Ovary (tissue), 7 donors: ENCODE measurements at regions not wholly inside any gene's neighbourhood (a gene's known extent, or its start where the extent isn't known, plus 50 kb on each side); places are given as distances from the start of the nearest gene placed in this dataset.

Source experiments
- DNase-seq, 5 donors: peaks; one replicate each; pipeline ENCODE4 v3.0.0-alpha.2; 2019 to 2020
- H3K27ac ChIP-seq, 2 donors: fragments of 200-600 bp; one replicate each; pipeline versions ENCODE4 v1.5.1 to v1.8.0; 2019 to 2022
- H3K27me3 ChIP-seq: fragments of 200-600 bp; one replicate; pipeline ENCODE4 v1.8.0; 2022
- H3K36me3 ChIP-seq: fragments of 200-600 bp; sonication (generic); one replicate; pipeline ENCODE4 v1.5.1; 2019
- H3K4me1 ChIP-seq: one replicate; pipeline ENCODE4 v1.8.1; 2013; ENCODE audit warnings: mild to moderate bottlenecking, moderate library complexity; ENCODE audit not compliant: insufficient read depth
- H3K4me3 ChIP-seq: fragments of 200-600 bp; sonication (generic); one replicate; pipeline ENCODE4 v1.5.1; 2017
- H3K9me3 ChIP-seq, 2 donors: fragments of 200-600 bp in 1 of 2; sonication (generic) in 1 of 2; one replicate each; pipeline versions ENCODE4 v1.5.1 to v1.8.1; 2013 to 2019; ENCODE audit warnings: mild to moderate bottlenecking in 1 of 2, moderate library complexity in 1 of 2
- EP300 ChIP-seq: sonication (generic); formaldehyde crosslinking; IDR thresholded peaks from one replicate; pipeline ENCODE4 v1.6.1; 2017; ENCODE audit warnings: antibody characterized with exemption
- POLR2A ChIP-seq: fragments of 450-650 bp; IDR thresholded peaks from one replicate; pipeline ENCODE4 v1.6.1; 2017; ENCODE audit warnings: antibody characterized with exemption, mild to moderate bottlenecking, moderate library complexity
- WGBS, 3 donors: extraction: QIAGEN DNeasy Blood & Tissue Kit in 1 of 3; methylation state at CpG; one replicate each; pipeline versions ENCODE4 v1.1.5 to v1.1.7; 2013 to 2017; 5-methylcytosine and 5-hydroxymethylcytosine counted together
- intact Hi-C, 4 donors: fragments of 100-400 bp; cut with DNase I; formaldehyde crosslinking; loops; one replicate each; pipeline versions ENCODE4 v1.11.0 to v1.15.1; 2022 to 2023
- TF ChIP-seq, protein P1 (sequence below), 3 donors: fragments of 450-650 bp in 2 of 3; fragments of 200-600 bp in 1 of 3; IDR thresholded peaks; one replicate each; pipeline versions ENCODE4 v1.5.1 to v1.8.0; 2016 to 2022; ENCODE audit warnings: antibody characterized with exemption in 3 of 3, mild to moderate bottlenecking in 1 of 3
- donor health status: DM: no; HTN: no; CAD: no; lungs with moderate emphysema.
- donor health status: DM: no; HTN: no; CAD: no.
- donor health status: Bipolar disorder and iron deficiency.
- donor health status: DM: no; HTN: no; CAD: no.
- donor health status: DM: yes; HTN: yes; CAD: no.

DNA sequence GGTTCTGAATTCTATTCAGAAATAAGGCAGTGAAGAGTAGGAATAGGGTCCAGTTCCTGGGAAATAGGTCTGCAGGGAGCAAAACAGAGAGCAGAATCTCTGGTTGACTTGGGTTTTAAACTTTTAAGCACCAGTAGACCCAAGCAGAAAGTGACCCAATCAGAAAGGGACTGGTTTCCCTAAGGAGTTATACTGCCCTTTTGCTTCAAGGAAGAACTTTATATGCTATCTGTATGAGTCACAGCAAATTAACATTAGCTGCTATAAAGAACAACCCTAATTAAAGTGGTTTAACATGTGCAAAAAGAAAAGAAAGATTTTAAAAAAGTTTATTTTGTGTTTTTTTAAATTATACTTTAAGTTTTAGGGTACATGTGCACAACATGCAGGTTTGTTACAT is 263.6 kb upstream of the EMCN start:
- H3K4me1 ChIP-seq: no peaks in the 10 kb centered on the region
- no peak for TF ChIP-seq EP300
- TF ChIP-seq, protein P1, sequence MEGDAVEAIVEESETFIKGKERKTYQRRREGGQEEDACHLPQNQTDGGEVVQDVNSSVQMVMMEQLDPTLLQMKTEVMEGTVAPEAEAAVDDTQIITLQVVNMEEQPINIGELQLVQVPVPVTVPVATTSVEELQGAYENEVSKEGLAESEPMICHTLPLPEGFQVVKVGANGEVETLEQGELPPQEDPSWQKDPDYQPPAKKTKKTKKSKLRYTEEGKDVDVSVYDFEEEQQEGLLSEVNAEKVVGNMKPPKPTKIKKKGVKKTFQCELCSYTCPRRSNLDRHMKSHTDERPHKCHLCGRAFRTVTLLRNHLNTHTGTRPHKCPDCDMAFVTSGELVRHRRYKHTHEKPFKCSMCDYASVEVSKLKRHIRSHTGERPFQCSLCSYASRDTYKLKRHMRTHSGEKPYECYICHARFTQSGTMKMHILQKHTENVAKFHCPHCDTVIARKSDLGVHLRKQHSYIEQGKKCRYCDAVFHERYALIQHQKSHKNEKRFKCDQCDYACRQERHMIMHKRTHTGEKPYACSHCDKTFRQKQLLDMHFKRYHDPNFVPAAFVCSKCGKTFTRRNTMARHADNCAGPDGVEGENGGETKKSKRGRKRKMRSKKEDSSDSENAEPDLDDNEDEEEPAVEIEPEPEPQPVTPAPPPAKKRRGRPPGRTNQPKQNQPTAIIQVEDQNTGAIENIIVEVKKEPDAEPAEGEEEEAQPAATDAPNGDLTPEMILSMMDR (IDR thresholded peaks at IDR 0.05): no peak
- no peak for TF ChIP-seq POLR2A
- intact Hi-C loops: no loop called here
- DNase-seq: no peak
- no peaks in the 10 kb centered on the region for H3K36me3 ChIP-seq
- H3K4me3 ChIP-seq: no peak overlapping the region
- no peaks in the 10 kb centered on the region for H3K27me3 ChIP-seq
- H3K27ac ChIP-seq: no peak overlapping the region
- H3K9me3 ChIP-seq: no peaks in the 10 kb centered on the region

DNA sequence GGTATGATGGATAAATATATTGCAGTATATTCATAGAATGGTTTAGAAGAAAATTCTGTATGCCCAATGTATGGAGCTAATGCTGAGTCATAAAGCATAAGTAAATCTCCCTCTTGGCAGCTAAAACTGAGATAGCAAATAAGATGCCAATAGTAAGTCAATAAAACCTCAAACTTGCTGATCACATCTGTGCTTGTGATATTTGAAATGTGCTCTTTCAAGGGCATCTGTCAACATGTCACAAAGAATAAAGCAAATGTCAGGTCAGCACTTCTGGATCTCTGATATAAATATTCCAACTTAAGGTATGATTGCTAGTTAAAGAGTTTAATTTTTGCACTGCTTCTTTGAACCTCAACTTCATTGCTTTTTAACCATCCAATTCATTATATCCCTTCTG is 262.3 kb upstream of the EMCN start:
- no peak overlapping the region for H3K4me3 ChIP-seq
- intact Hi-C loops: no loop called here

DNA sequence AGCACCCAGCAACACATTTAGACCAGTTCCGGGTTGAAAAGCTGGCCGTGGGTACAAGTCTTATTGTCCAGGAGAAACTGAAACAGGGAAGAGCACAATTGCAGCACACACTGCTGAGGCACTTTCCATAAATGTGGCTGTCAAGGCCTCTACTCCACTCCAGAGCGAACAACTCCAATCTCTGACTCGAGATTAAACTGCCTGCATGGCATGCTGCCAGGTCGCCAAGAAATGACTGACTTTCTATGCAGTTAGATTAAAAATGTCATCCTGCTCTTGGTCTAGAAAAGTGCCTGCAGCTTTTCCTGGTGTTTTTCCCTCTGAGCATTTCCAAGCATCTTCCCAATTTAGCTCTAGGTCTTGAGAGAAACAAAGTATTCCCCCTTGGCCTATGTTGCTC is 260.6 kb upstream of the EMCN start:
- intact Hi-C loops: no loop called here

More for the DNA sequence above, 262.3 kb upstream of the EMCN start:
- Histone ChIP-seq H3K4me1 (no peaks in the 10 kb centered on the region), H3K27me3 (no peaks in the 10 kb centered on the region), H3K9me3 (no peaks in the 10 kb centered on the region), H3K36me3 (no peaks in the 10 kb centered on the region), H3K27ac (no peak overlapping the region)
- DNase-seq: no peak
- TF ChIP-seq, protein P1 (IDR thresholded peaks at IDR 0.05): no peak
- no peak for TF ChIP-seq POLR2A
- TF ChIP-seq EP300: no peak

DNA sequence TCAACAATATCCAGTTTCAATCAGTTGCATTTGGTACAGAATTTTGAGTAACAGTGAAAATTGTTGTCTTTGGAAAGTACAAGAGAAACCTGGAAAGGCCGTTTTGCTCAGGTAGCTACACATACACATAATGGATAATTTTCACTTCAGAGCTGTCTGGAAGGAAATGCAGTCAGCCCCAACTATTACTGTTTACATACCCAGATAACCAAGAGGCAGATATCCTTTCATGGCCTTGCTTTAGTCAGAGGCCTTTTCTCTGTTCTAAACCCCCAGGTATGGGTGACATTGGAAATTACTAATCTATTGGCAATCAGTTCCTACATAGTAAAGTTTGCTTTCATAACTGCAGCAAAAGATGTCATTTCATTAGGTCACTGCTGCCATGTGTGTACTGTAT is 244.9 kb upstream of the EMCN start:
- Histone ChIP-seq H3K27me3 (no peaks in the 10 kb centered on the region), H3K27ac (no peak overlapping the region), H3K9me3 (peaks cover 0 to 3% of the 10 kb centered on the region in 2 donors), H3K4me1 (no peaks in the 10 kb centered on the region), H3K4me3 (no peak overlapping the region), H3K36me3 (no peaks in the 10 kb centered on the region)
- WGBS, 3 donors: 18 to 70% (median 59%) methylated on average over 1 of the region's 1 CpG
- intact Hi-C loops: no loop called here
- DNase-seq: no peak
- TF ChIP-seq POLR2A: no peak

More for the DNA sequence above, 260.6 kb upstream of the EMCN start:
- H3K36me3 ChIP-seq: no peaks in the 10 kb centered on the region
- no peak for DNase-seq
- TF ChIP-seq EP300: no peak
- TF ChIP-seq, protein P1 (IDR thresholded peaks at IDR 0.05): no peak
- H3K4me3 ChIP-seq: no peak overlapping the region
- WGBS, 3 donors: 66 to 77% (median 68%) methylated on average over 5 of the region's 5 CpGs
- no peaks in the 10 kb centered on the region for H3K4me1 ChIP-seq
- no peak overlapping the region for H3K27ac ChIP-seq
- no peaks in the 10 kb centered on the region for H3K27me3 ChIP-seq
- no peaks in the 10 kb centered on the region for H3K9me3 ChIP-seq

DNA sequence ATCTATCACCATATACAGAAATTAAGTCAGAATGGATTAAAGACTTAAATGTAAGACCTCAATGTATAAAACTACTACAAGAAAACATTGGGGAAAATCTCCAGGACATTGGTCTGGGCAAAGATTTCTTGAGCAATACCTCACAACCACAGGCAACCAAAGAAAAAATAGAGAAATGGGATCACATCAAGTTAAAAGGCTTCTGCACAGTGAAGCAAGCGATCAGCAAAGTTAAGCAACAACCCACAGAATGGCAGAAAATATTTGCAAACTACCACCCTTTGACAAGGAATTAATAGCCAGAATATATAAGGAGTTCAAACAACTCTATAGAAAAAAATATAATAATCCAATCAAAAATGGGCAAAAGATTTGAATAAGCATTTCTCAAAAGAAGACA is 236.9 kb upstream of the EMCN start:
- Histone ChIP-seq H3K4me3 (no peak overlapping the region), H3K36me3 (no peaks in the 10 kb centered on the region), H3K27me3 (no peaks in the 10 kb centered on the region), H3K27ac (no peak overlapping the region), H3K9me3 (peaks cover 0 to 3% of the 10 kb centered on the region in 2 donors), H3K4me1 (no peaks in the 10 kb centered on the region)
- WGBS, 3 donors: 93 to 95% (median 94%) methylated on average over 1 of the region's 1 CpG
- intact Hi-C loops: no loop called here
- DNase-seq: no peak
- TF ChIP-seq EP300 (no peak), POLR2A (no peak)
- TF ChIP-seq, protein P1 (IDR thresholded peaks at IDR 0.05): no peak
